ENCODE measurements at regions not wholly inside any gene's neighbourhood (a gene's known extent, or its start where the extent isn't known, plus 50 kb on each side); places are given as distances from the start of the nearest gene placed in this dataset.

DNA sequence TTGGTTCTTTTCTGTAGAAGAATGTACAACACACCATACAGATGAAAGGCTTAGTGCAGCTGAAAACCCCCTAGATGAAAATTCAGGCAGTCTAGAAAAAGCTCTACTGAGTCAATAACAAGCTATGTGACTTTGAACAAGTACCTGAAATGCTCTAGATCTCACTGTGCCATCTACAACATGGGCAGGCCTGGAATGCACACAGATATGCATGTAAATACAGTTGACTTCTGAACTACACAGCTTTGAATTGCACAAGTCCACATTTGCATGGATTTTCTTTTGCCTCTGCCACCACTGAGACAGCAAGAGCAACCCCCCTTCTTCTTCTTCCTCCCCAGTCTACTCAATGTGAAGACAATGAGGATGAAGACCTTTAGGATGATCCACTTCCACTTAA is 98.4 kb downstream of the CNTN3 start:
- DNase-seq (ENCODE audit: low spot score) (no peak), ATAC-seq (ENCODE audit: insufficient number of reproducible peaks, low FRiP score, low read depth) (no peak)
- Histone ChIP-seq H3K27me3 (replicated peaks; ENCODE audit: insufficient read depth) (no peaks in the 10 kb centered on the region), H3K4me1 (ENCODE audit: control insufficient read depth in 1 of 2, low read depth in 2 of 2) (peaks cover 17 to 31% of the 10 kb centered on the region in 2 donors), H3K36me3 (no peaks in the 10 kb centered on the region), H3K27ac (peak overlapping the region in 1 of 2 donors; percentile 34), H3K4me3 (no peak overlapping the region), H3K9me3 (no peaks in the 10 kb centered on the region)
- TF ChIP-seq, protein P1, sequence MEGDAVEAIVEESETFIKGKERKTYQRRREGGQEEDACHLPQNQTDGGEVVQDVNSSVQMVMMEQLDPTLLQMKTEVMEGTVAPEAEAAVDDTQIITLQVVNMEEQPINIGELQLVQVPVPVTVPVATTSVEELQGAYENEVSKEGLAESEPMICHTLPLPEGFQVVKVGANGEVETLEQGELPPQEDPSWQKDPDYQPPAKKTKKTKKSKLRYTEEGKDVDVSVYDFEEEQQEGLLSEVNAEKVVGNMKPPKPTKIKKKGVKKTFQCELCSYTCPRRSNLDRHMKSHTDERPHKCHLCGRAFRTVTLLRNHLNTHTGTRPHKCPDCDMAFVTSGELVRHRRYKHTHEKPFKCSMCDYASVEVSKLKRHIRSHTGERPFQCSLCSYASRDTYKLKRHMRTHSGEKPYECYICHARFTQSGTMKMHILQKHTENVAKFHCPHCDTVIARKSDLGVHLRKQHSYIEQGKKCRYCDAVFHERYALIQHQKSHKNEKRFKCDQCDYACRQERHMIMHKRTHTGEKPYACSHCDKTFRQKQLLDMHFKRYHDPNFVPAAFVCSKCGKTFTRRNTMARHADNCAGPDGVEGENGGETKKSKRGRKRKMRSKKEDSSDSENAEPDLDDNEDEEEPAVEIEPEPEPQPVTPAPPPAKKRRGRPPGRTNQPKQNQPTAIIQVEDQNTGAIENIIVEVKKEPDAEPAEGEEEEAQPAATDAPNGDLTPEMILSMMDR (IDR thresholded peaks at IDR 0.05), result no peak

DNA sequence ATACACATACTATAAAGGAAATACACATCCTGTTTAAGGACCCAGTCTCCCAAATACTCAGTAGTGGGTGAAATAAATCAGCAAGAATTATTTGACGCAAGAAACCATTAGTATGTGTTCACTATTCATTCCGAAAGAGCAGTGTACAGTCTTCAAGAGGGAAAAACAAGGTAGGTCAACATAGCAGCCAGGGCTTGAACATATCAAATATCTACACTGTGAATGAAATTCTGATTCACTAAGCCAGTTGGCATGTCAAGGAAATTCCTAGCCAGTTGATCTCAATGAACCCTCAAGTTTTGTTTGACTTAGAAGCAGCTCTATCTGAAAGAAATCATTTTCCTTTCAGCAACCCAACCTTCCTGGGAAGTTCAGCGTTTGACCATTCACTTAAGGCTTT is 99.0 kb downstream of the CNTN3 start:
- ATAC-seq (ENCODE audit: insufficient number of reproducible peaks, low FRiP score, low read depth) (no peak), DNase-seq (ENCODE audit: low spot score) (no peak)
- H3K36me3 ChIP-seq, result no peaks in the 10 kb centered on the region
- no peak overlapping the region for H3K4me3 ChIP-seq
- H3K27me3 ChIP-seq (replicated peaks; ENCODE audit: insufficient read depth), result no peaks in the 10 kb centered on the region
- H3K27ac ChIP-seq, result peak overlapping the region in 1 of 2 donors; percentile 34
- TF ChIP-seq, protein P1 (IDR thresholded peaks at IDR 0.05), result no peak
- H3K9me3 ChIP-seq, result no peaks in the 10 kb centered on the region
- H3K4me1 ChIP-seq (ENCODE audit: control insufficient read depth in 1 of 2, low read depth in 2 of 2), result peaks cover 17 to 31% of the 10 kb centered on the region in 2 donors

DNA sequence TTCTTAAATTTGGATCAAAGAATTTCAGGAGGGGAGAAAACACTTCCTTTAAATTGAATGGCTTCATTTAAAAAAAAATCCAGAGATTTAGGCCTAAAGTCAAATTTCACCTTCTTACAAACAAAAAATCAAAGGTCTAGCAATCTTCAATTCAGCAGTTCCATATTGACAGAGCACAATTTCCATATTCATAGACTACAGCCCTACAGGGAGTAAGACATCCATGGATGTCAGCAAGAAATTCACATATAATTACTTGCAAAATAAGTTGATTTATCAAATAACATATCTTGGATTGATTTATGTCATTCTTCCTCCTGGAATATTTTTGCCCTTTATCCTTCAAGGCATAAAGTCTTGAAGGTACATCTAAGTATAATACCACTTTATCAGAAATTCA is 103.4 kb downstream of the CNTN3 start:
- no peaks in the 10 kb centered on the region for H3K36me3 ChIP-seq
- no peaks in the 10 kb centered on the region for H3K9me3 ChIP-seq
- ATAC-seq (ENCODE audit: insufficient number of reproducible peaks, low FRiP score, low read depth) (no peak), DNase-seq (ENCODE audit: low spot score) (no peak)
- TF ChIP-seq, protein P1 (IDR thresholded peaks at IDR 0.05), result no peak
- H3K27ac ChIP-seq, result no peak overlapping the region
- H3K27me3 ChIP-seq (replicated peaks; ENCODE audit: insufficient read depth), result no peaks in the 10 kb centered on the region
- H3K4me3 ChIP-seq, result no peak overlapping the region
- peaks cover 17 to 22% of the 10 kb centered on the region in 2 donors for H3K4me1 ChIP-seq (ENCODE audit: control insufficient read depth in 1 of 2, low read depth in 2 of 2)

DNA sequence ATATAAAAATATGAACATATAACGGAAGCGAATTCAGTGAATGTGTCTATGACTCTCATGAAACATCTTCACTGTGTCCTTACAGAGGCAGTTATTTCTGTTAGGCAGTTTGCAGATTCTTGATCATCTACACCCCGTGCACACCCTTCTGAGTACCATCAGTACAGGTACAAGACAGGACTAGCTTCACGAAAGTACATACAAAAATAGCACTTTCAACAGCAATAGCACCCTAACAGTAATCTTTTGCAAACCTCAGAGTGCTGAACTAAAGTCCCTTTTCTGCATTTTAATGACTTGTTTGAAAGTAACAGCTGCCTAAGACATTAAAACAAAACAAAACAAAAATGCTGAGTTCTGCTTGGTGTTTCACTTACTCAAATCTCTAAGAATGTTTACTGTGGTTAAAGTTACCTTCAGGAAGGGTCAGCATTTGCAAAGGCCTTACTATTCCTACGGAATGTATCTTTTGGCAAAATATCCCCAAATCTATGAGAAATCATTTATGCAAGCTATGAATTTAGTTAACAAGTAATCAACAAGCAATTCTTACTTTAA is 104.1 kb downstream of the CNTN3 start:
- Histone ChIP-seq H3K27ac (no peak overlapping the region), H3K36me3 (no peaks in the 10 kb centered on the region), H3K27me3 (replicated peaks; ENCODE audit: insufficient read depth) (no peaks in the 10 kb centered on the region), H3K9me3 (no peaks in the 10 kb centered on the region), H3K4me3 (no peak overlapping the region), H3K4me1 (ENCODE audit: control insufficient read depth in 1 of 2, low read depth in 2 of 2) (peaks cover 13 to 14% of the 10 kb centered on the region in 2 donors)
- TF ChIP-seq, protein P1 (IDR thresholded peaks at IDR 0.05), result no peak
- ATAC-seq (ENCODE audit: insufficient number of reproducible peaks, low FRiP score, low read depth), result no peak
- no peak for DNase-seq (ENCODE audit: low spot score)

DNA sequence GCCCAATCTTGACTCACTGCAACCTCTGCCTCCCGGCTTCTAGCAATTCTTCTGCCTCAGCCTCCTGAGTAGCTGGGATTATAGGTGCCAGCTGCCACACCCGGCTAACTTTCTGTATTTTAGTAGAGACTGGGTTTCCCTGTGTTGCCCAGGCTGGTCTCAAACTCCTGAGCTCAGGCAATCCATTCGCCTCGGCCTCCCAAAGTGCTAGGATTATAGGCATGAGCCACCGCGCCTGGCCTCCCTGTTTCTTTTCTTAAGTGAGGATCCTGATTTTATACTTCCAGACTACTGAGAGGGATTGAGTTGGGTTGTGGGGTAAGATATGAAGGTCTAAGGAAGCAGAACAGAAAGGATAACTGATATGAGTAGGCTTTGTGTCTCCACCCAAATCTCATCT is 106.8 kb downstream of the CNTN3 start:
- ATAC-seq (ENCODE audit: insufficient number of reproducible peaks, low FRiP score, low read depth), result no peak
- DNase-seq (ENCODE audit: low spot score), result no peak
- TF ChIP-seq, protein P1 (IDR thresholded peaks at IDR 0.05), result no peak
- H3K27ac ChIP-seq, result no peak overlapping the region
- H3K36me3 ChIP-seq, result no peaks in the 10 kb centered on the region
- H3K4me3 ChIP-seq, result no peak overlapping the region
- no peaks in the 10 kb centered on the region for H3K9me3 ChIP-seq
- no peaks in the 10 kb centered on the region for H3K27me3 ChIP-seq (replicated peaks; ENCODE audit: insufficient read depth)
- H3K4me1 ChIP-seq (ENCODE audit: control insufficient read depth in 1 of 2, low read depth in 2 of 2), result peaks cover 0 to 3% of the 10 kb centered on the region in 2 donors

All from thoracic aorta (tissue), 2 donors.